ENCODE measurements at regions not wholly inside any gene's neighbourhood (a gene's known extent, or its start where the extent isn't known, plus 50 kb on each side); places are given as distances from the start of the nearest gene placed in this dataset.

- no peaks in the 10 kb centered on the region for H3K9me2 ChIP-seq (ENCODE audit: insufficient read depth, low read length)
- no peak overlapping the region for H2AFZ ChIP-seq (ENCODE audit: low read depth, low read length)
- no peaks in the 10 kb centered on the region for H3K27me3 ChIP-seq (ENCODE audit: insufficient read depth, low read depth, low read length)
- no peaks in the 10 kb centered on the region for H4K20me1 ChIP-seq (ENCODE audit: insufficient read depth)
- no peak overlapping the region for H3K9ac ChIP-seq (ENCODE audit: low read length)
- no peaks in the 10 kb centered on the region for H3K36me3 ChIP-seq (ENCODE audit: insufficient read depth, low read length)
- no peaks in the 10 kb centered on the region for H3K9me3 ChIP-seq (ENCODE audit: low read length)
- TF ChIP-seq RAD21 (conservative IDR thresholded peaks at IDR 0.05) (no peak), MXI1 (conservative IDR thresholded peaks at IDR 0.05; ENCODE audit: poor library complexity, severe bottlenecking) (no peak), EZH2 (IDR thresholded peaks at IDR 0.05; ENCODE audit: borderline replicate concordance, insufficient read depth, low read length, poor library complexity, severe bottlenecking) (no peak)
- TF ChIP-seq, protein P1, sequence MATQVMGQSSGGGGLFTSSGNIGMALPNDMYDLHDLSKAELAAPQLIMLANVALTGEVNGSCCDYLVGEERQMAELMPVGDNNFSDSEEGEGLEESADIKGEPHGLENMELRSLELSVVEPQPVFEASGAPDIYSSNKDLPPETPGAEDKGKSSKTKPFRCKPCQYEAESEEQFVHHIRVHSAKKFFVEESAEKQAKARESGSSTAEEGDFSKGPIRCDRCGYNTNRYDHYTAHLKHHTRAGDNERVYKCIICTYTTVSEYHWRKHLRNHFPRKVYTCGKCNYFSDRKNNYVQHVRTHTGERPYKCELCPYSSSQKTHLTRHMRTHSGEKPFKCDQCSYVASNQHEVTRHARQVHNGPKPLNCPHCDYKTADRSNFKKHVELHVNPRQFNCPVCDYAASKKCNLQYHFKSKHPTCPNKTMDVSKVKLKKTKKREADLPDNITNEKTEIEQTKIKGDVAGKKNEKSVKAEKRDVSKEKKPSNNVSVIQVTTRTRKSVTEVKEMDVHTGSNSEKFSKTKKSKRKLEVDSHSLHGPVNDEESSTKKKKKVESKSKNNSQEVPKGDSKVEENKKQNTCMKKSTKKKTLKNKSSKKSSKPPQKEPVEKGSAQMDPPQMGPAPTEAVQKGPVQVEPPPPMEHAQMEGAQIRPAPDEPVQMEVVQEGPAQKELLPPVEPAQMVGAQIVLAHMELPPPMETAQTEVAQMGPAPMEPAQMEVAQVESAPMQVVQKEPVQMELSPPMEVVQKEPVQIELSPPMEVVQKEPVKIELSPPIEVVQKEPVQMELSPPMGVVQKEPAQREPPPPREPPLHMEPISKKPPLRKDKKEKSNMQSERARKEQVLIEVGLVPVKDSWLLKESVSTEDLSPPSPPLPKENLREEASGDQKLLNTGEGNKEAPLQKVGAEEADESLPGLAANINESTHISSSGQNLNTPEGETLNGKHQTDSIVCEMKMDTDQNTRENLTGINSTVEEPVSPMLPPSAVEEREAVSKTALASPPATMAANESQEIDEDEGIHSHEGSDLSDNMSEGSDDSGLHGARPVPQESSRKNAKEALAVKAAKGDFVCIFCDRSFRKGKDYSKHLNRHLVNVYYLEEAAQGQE (IDR thresholded peaks at IDR 0.05; ENCODE audit: borderline replicate concordance), result no peak
- H3K4me3 ChIP-seq (ENCODE audit: low read length), result no peak overlapping the region
- no peak overlapping the region for H3K27ac ChIP-seq (ENCODE audit: low read length)
- H3F3A ChIP-seq (ENCODE audit: insufficient read depth, low read length, poor library complexity, severe bottlenecking), result no peaks in the 10 kb centered on the region
- no peak overlapping the region for H3K4me2 ChIP-seq (ENCODE audit: low read length)
- no peaks in the 10 kb centered on the region for H3K79me2 ChIP-seq (replicated peaks; ENCODE audit: insufficient read depth, low read length)
Measured at GRCh38 chr2:215635788-215636139, 199.9 kb upstream of the FN1 start.

DNA sequence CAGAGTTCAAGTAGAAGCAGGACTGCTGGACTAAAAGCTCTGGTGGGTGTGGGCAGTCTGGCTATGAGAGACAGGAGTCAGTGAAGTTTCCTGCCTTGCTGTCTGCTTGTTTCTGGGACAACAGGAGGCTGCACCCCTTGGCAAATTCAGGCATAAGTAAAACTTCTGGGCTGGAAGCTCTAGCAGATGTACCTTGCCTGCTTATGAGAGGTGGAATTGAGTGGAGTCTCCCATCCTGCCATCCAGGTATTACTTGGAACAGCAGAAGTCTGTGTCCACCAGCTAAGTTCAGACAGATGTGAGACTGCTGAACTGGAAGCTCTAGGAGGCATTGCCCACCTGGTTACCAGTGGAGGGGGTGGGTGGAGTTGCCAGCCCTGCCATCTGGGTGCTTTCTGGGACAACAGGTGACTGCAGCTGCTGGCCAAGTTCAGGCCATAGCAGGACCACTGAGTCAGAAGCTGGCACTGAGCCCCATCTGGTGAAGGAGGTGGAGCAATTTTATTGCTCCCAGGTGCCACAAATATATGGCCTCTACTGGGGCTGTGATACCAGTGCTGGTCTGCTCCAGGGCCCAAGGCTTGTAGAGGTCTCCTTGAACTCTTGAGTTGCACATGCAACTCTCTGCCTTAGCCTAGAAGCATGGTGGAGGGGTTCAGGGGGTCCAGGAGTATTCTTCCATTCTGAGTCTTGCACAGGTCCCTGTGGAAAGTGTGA is 199.4 kb upstream of the FN1 start:
- no peaks in the 10 kb centered on the region for H4K20me1 ChIP-seq (ENCODE audit: insufficient read depth)
- H3K4me3 ChIP-seq (ENCODE audit: low read length), result no peak overlapping the region
- H3K9me3 ChIP-seq (ENCODE audit: low read length), result no peaks in the 10 kb centered on the region
- TF ChIP-seq, protein P2, sequence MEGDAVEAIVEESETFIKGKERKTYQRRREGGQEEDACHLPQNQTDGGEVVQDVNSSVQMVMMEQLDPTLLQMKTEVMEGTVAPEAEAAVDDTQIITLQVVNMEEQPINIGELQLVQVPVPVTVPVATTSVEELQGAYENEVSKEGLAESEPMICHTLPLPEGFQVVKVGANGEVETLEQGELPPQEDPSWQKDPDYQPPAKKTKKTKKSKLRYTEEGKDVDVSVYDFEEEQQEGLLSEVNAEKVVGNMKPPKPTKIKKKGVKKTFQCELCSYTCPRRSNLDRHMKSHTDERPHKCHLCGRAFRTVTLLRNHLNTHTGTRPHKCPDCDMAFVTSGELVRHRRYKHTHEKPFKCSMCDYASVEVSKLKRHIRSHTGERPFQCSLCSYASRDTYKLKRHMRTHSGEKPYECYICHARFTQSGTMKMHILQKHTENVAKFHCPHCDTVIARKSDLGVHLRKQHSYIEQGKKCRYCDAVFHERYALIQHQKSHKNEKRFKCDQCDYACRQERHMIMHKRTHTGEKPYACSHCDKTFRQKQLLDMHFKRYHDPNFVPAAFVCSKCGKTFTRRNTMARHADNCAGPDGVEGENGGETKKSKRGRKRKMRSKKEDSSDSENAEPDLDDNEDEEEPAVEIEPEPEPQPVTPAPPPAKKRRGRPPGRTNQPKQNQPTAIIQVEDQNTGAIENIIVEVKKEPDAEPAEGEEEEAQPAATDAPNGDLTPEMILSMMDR (IDR thresholded peaks at IDR 0.05; ENCODE audit: poor library complexity, severe bottlenecking), result no peak
- no peak for TF ChIP-seq EZH2 (IDR thresholded peaks at IDR 0.05; ENCODE audit: borderline replicate concordance, insufficient read depth, low read length, poor library complexity, severe bottlenecking)
- TF ChIP-seq EP300 (conservative IDR thresholded peaks at IDR 0.05; ENCODE audit: poor library complexity, severe bottlenecking), result no peak
- TF ChIP-seq TAF1 (IDR thresholded peaks at IDR 0.05; ENCODE audit: low read depth), result no peak
- no peak for TF ChIP-seq MXI1 (conservative IDR thresholded peaks at IDR 0.05; ENCODE audit: poor library complexity, severe bottlenecking)
- TF ChIP-seq RAD21 (conservative IDR thresholded peaks at IDR 0.05), result no peak
- TF ChIP-seq, protein P1 (IDR thresholded peaks at IDR 0.05; ENCODE audit: borderline replicate concordance), result no peak
- no peak for TF ChIP-seq SMC3 (conservative IDR thresholded peaks at IDR 0.05; ENCODE audit: poor library complexity)
- no peak for TF ChIP-seq POLR2AphosphoS5 (IDR thresholded peaks at IDR 0.05)
- no peaks in the 10 kb centered on the region for H3K36me3 ChIP-seq (ENCODE audit: insufficient read depth, low read length)
- no peak overlapping the region for H3K27ac ChIP-seq (ENCODE audit: low read length)
- H3K27me3 ChIP-seq (ENCODE audit: insufficient read depth, low read depth, low read length), result no peaks in the 10 kb centered on the region
- H3K79me2 ChIP-seq (replicated peaks; ENCODE audit: insufficient read depth, low read length), result no peaks in the 10 kb centered on the region
- no peak overlapping the region for H3K9ac ChIP-seq (ENCODE audit: low read length)
- no peak overlapping the region for H2AFZ ChIP-seq (ENCODE audit: low read depth, low read length)
- no peak overlapping the region for H3K4me2 ChIP-seq (ENCODE audit: low read length)
- H3F3A ChIP-seq (ENCODE audit: insufficient read depth, low read length, poor library complexity, severe bottlenecking), result no peaks in the 10 kb centered on the region
- no peaks in the 10 kb centered on the region for H3K9me2 ChIP-seq (ENCODE audit: insufficient read depth, low read length)

Measured in neural cell (in vitro differentiated cells).